ENCODE measurements at regions not wholly inside any gene's neighbourhood (a gene's known extent, or its start where the extent isn't known, plus 50 kb on each side); places are given as distances from the start of the nearest gene placed in this dataset.

DNA sequence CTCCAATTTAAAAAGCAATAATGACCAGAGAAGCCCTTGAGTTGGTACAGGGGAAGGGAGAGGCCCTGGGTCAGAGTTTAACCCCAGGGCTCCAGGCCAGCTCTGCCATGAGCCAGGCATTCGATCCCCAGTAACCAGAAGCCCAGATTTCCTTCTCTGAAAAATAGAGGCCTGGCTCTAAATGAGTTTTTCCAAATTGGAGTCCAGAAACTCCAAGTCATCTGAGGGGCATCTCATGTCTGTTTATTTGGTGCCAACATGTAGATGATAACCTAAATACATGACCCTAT, 381.9 kb downstream of the CTTN start:
- Mint-ChIP-seq H3K4me3 (no peak overlapping the region), H3K4me1 (no peaks in the 10 kb centered on the region), H3K9me3 (no peaks in the 10 kb centered on the region), H3K36me3 (no peaks in the 10 kb centered on the region), H3K27ac (no peak overlapping the region), H3K27me3 (peaks cover 1 to 2% of the 10 kb centered on the region in 2 donors)
- ChIA-PET POLR2A (ENCODE audit: partially characterized antibody) (no interaction called here), CTCF (ENCODE audit: partially characterized antibody) (no interaction called here)
- H3K27me3 ChIP-seq (ENCODE audit: insufficient read depth, low read length) = no peaks in the 10 kb centered on the region
- intact Hi-C loops (cut with micrococcal nuclease) = no loop called here
- no peak for DNase-seq
- H3K36me3 ChIP-seq (ENCODE audit: insufficient read depth, low read length) = no peaks in the 10 kb centered on the region
- H3K27ac ChIP-seq (ENCODE audit: low read depth, low read length) = no peak overlapping the region
- no peak overlapping the region for H3K4me3 ChIP-seq (ENCODE audit: low read length in 2 of 2)
- H3K4me1 ChIP-seq (ENCODE audit: insufficient read depth, low read length) = no peaks in the 10 kb centered on the region
- H3K9me3 ChIP-seq (ENCODE audit: control insufficient read depth in 1 of 2, low read length in 2 of 2) = no peaks in the 10 kb centered on the region

DNA sequence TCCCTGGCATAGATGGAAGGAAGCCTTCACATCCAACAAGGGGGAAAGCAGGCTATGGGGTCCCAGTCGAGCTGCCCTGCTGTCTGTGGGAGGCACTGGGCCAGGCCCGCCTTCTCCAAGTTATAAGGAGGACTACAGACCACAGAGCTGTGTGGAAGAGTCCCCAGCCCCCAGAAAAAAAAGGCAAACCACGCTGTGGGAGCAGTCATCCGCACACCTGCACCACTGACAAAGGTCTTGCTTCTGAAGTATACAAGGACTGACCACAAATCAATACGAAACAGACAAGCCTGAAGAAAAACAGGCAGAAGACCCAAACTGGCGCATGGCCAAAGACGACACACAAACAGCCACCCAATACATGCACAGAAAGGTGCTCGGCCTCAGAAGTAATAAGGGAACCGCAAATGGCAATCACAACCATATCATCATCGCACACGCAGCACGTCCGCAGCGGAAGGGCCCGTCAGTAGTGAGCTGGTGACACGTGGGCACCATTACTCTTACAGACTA, 384.1 kb downstream of the CTTN start:
- Histone ChIP-seq H3K27ac (ENCODE audit: low read depth, low read length) (no peak overlapping the region), H3K4me3 (ENCODE audit: low read length in 2 of 2) (no peak overlapping the region), H3K4me1 (ENCODE audit: insufficient read depth, low read length) (no peaks in the 10 kb centered on the region), H3K9me3 (ENCODE audit: control insufficient read depth in 1 of 2, low read length in 2 of 2) (no peaks in the 10 kb centered on the region), H3K36me3 (ENCODE audit: insufficient read depth, low read length) (no peaks in the 10 kb centered on the region), H3K27me3 (ENCODE audit: insufficient read depth, low read length) (no peaks in the 10 kb centered on the region)
- Mint-ChIP-seq H3K27me3 (peaks cover 0 to 1% of the 10 kb centered on the region in 2 donors), H3K4me3 (no peak overlapping the region), H3K27ac (no peak overlapping the region), H3K36me3 (no peaks in the 10 kb centered on the region), H3K4me1 (no peaks in the 10 kb centered on the region), H3K9me3 (no peaks in the 10 kb centered on the region)
- CTCF ChIA-PET (ENCODE audit: partially characterized antibody) = no interaction called here
- no peak for DNase-seq
- POLR2A ChIA-PET (ENCODE audit: partially characterized antibody) = no interaction called here
- intact Hi-C loops (cut with micrococcal nuclease) = no loop called here

- CTCF ChIA-PET (ENCODE audit: partially characterized antibody) = no interaction called here
- no peaks in the 10 kb centered on the region for H3K36me3 Mint-ChIP-seq
- intact Hi-C loops (cut with micrococcal nuclease) = no loop called here
Measured at GRCh38 chr11:70783356-70783755, 385.0 kb downstream of the CTTN start.

GRCh38 chr11:70783821-70784220, 385.5 kb downstream of the CTTN start:
- Mint-ChIP-seq H3K27me3 (peaks cover 0 to 1% of the 10 kb centered on the region in 2 donors), H3K9me3 (peaks cover 0 to 2% (median 0%) of the 10 kb centered on the region in 8 donors), H3K27ac (no peak overlapping the region), H3K36me3 (no peaks in the 10 kb centered on the region), H3K4me1 (no peaks in the 10 kb centered on the region), H3K4me3 (no peak overlapping the region)
- Histone ChIP-seq H3K36me3 (ENCODE audit: insufficient read depth, low read length) (no peaks in the 10 kb centered on the region), H3K4me1 (ENCODE audit: insufficient read depth, low read length) (no peaks in the 10 kb centered on the region), H3K9me3 (ENCODE audit: control insufficient read depth in 1 of 2, low read length in 2 of 2) (no peaks in the 10 kb centered on the region), H3K27me3 (ENCODE audit: insufficient read depth, low read length) (no peaks in the 10 kb centered on the region), H3K27ac (ENCODE audit: low read depth, low read length) (no peak overlapping the region), H3K4me3 (ENCODE audit: low read length in 2 of 2) (no peak overlapping the region)
- intact Hi-C loops (cut with micrococcal nuclease) = no loop called here
- ChIA-PET POLR2A (ENCODE audit: partially characterized antibody) (no interaction called here), CTCF (ENCODE audit: partially characterized antibody) (no interaction called here)
- DNase-seq = no peak

More at GRCh38 chr11:70783356-70783755, 385.0 kb downstream of the CTTN start:
- Histone ChIP-seq H3K9me3 (ENCODE audit: control insufficient read depth in 1 of 2, low read length in 2 of 2) (no peaks in the 10 kb centered on the region), H3K27me3 (ENCODE audit: insufficient read depth, low read length) (no peaks in the 10 kb centered on the region), H3K4me3 (ENCODE audit: low read length in 2 of 2) (no peak overlapping the region), H3K36me3 (ENCODE audit: insufficient read depth, low read length) (no peaks in the 10 kb centered on the region), H3K27ac (ENCODE audit: low read depth, low read length) (no peak overlapping the region), H3K4me1 (ENCODE audit: insufficient read depth, low read length) (no peaks in the 10 kb centered on the region)
- Mint-ChIP-seq H3K4me1 (no peaks in the 10 kb centered on the region), H3K4me3 (no peak overlapping the region), H3K27ac (no peak overlapping the region), H3K27me3 (peaks cover 0 to 1% of the 10 kb centered on the region in 2 donors), H3K9me3 (peaks cover 0 to 2% (median 0%) of the 10 kb centered on the region in 8 donors)
- POLR2A ChIA-PET (ENCODE audit: partially characterized antibody) = no interaction called here
- no peak for DNase-seq

DNA sequence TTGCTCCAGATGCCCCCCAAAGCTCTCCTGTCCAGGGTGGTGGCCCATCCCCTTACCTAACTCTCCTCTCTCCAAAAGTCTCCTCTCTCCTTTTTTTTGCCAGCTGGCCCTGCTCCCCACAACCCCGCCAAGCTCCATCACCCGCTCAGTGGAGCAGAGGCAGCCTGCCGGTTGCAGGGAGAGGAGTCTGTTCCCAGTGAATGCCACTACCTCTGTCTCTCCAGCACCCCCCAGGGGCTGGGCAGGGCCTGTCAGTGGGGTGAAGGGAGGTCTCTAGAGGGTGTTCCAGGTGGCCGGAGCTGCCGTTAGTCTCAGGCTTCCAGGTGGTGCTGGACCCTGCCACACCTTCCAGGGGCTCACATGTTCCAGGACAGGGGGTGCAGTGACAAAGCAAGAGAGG, 387.0 kb downstream of the CTTN start:
- Histone ChIP-seq H3K9me3 (ENCODE audit: control insufficient read depth in 1 of 2, low read length in 2 of 2) (no peaks in the 10 kb centered on the region), H3K36me3 (ENCODE audit: insufficient read depth, low read length) (no peaks in the 10 kb centered on the region), H3K4me3 (ENCODE audit: low read length in 2 of 2) (no peak overlapping the region), H3K27me3 (ENCODE audit: insufficient read depth, low read length) (no peaks in the 10 kb centered on the region), H3K4me1 (ENCODE audit: insufficient read depth, low read length) (no peaks in the 10 kb centered on the region), H3K27ac (ENCODE audit: low read depth, low read length) (no peak overlapping the region)
- DNase-seq = no peak
- Mint-ChIP-seq H3K9me3 (peaks cover 0 to 4% (median 0%) of the 10 kb centered on the region in 8 donors), H3K27me3 (peaks cover 0 to 1% of the 10 kb centered on the region in 2 donors), H3K4me3 (no peak overlapping the region), H3K36me3 (no peaks in the 10 kb centered on the region), H3K4me1 (no peaks in the 10 kb centered on the region), H3K27ac (no peak overlapping the region)
- ChIA-PET CTCF (ENCODE audit: partially characterized antibody) (no interaction called here), POLR2A (ENCODE audit: partially characterized antibody) (no interaction called here)
- intact Hi-C loops (cut with micrococcal nuclease) = no loop called here

- no peaks in the 10 kb centered on the region for H3K4me1 ChIP-seq (ENCODE audit: insufficient read depth, low read length)
- POLR2A ChIA-PET (ENCODE audit: partially characterized antibody) = no interaction called here
- Mint-ChIP-seq H3K4me3 (no peak overlapping the region), H3K4me1 (no peaks in the 10 kb centered on the region), H3K27ac (no peak overlapping the region), H3K9me3 (peaks cover 0 to 4% (median 0%) of the 10 kb centered on the region in 8 donors), H3K27me3 (peaks cover 0 to 1% of the 10 kb centered on the region in 2 donors), H3K36me3 (no peaks in the 10 kb centered on the region)
- H3K4me3 ChIP-seq (ENCODE audit: low read length in 2 of 2) = no peak overlapping the region
- CTCF ChIA-PET (ENCODE audit: partially characterized antibody) = no interaction called here
- intact Hi-C loops (cut with micrococcal nuclease) = no loop called here
- no peak for DNase-seq
- H3K27ac ChIP-seq (ENCODE audit: low read depth, low read length) = no peak overlapping the region
- H3K9me3 ChIP-seq (ENCODE audit: control insufficient read depth in 1 of 2, low read length in 2 of 2) = no peaks in the 10 kb centered on the region
- no peaks in the 10 kb centered on the region for H3K27me3 ChIP-seq (ENCODE audit: insufficient read depth, low read length)
- H3K36me3 ChIP-seq (ENCODE audit: insufficient read depth, low read length) = no peaks in the 10 kb centered on the region
Measured at GRCh38 chr11:70786021-70786665, 387.8 kb downstream of the CTTN start.

- CTCF ChIA-PET (ENCODE audit: partially characterized antibody) = no interaction called here
- H3K27ac ChIP-seq (ENCODE audit: low read depth, low read length) = no peak overlapping the region
- H3K9me3 ChIP-seq (ENCODE audit: control insufficient read depth in 1 of 2, low read length in 2 of 2) = no peaks in the 10 kb centered on the region
- intact Hi-C loops (cut with micrococcal nuclease) = no loop called here
- no peak for DNase-seq
- H3K4me1 ChIP-seq (ENCODE audit: insufficient read depth, low read length) = no peaks in the 10 kb centered on the region
- H3K4me3 ChIP-seq (ENCODE audit: low read length in 2 of 2) = no peak overlapping the region
- Mint-ChIP-seq H3K4me3 (no peak overlapping the region), H3K9me3 (peaks cover 0 to 22% (median 12%) of the 10 kb centered on the region in 8 donors), H3K36me3 (no peaks in the 10 kb centered on the region), H3K27ac (no peak overlapping the region), H3K27me3 (peaks cover 0 to under 1% of the 10 kb centered on the region in 2 donors), H3K4me1 (no peaks in the 10 kb centered on the region)
- H3K36me3 ChIP-seq (ENCODE audit: insufficient read depth, low read length) = no peaks in the 10 kb centered on the region
- no peaks in the 10 kb centered on the region for H3K27me3 ChIP-seq (ENCODE audit: insufficient read depth, low read length)
- POLR2A ChIA-PET (ENCODE audit: partially characterized antibody) = no interaction called here
Measured at GRCh38 chr11:70788248-70789022, 390.1 kb downstream of the CTTN start.

Data from CD4-positive, alpha-beta memory T cell (primary cell).